SK-N-SH treated with all-trans-retinoic acid at 6 μM for 48 hours (cell line): ENCODE measurements at regions not wholly inside any gene's neighbourhood (a gene's known extent, or its start where the extent isn't known, plus 50 kb on each side); places are given as distances from the start of the nearest gene placed in this dataset.

Experiments used
- ARNTL ChIP-seq: fragments of 450-650 bp; formaldehyde crosslinking; IDR thresholded peaks from 2 replicates; pipeline ENCODE4 v1.5.0; 2020; ENCODE audit warnings: low read depth, mild to moderate bottlenecking, moderate library complexity, borderline replicate concordance
- CSDC2 ChIP-seq: fragments of 250-450 bp; sonication (Bioruptor Pico); IDR thresholded peaks from 2 replicates; pipeline ENCODE4 v1.5.0; 2020; ENCODE audit warnings: mild to moderate bottlenecking, moderate library complexity
- TOX ChIP-seq: fragments of 250-450 bp; sonication (Bioruptor Pico); IDR thresholded peaks from 2 replicates; pipeline ENCODE4 v1.8.0; 2021; ENCODE audit warnings: mild to moderate bottlenecking, moderate library complexity, borderline replicate concordance
- ZFP3 ChIP-seq: fragments of 250-450 bp; sonication (Bioruptor Pico); IDR thresholded peaks from 2 replicates; pipeline ENCODE4 v1.5.0; 2020; ENCODE audit warnings: mild to moderate bottlenecking, moderate library complexity
- TF ChIP-seq, protein P1 (sequence below): fragments of 250-450 bp; sonication (Bioruptor Pico); IDR thresholded peaks from 2 replicates; pipeline ENCODE4 v1.8.0; 2020; ENCODE audit warnings: mild to moderate bottlenecking, moderate library complexity, borderline replicate concordance

DNA sequence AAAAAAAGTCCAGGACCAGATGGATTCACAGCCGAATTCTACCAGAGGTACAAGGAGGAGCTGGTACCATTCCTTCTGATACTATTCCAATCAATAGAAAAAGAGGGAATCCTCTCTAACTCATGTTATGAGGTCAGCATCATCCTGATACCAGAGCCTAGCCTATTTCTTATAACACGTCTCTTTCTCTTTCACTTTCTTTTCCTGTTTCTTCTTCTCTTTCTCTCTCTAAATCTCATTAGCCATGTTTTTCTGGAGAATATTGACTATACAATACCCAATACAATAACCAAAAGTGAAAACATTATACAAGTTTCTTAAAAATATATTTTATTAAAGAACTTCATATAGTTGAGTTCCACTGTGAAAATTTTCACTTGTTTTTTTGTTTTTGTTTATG lies 1154.9 kb upstream of the PCDH7 start:
- no peak for TF ChIP-seq TOX
- no peak for TF ChIP-seq ARNTL
- TF ChIP-seq, protein P1, sequence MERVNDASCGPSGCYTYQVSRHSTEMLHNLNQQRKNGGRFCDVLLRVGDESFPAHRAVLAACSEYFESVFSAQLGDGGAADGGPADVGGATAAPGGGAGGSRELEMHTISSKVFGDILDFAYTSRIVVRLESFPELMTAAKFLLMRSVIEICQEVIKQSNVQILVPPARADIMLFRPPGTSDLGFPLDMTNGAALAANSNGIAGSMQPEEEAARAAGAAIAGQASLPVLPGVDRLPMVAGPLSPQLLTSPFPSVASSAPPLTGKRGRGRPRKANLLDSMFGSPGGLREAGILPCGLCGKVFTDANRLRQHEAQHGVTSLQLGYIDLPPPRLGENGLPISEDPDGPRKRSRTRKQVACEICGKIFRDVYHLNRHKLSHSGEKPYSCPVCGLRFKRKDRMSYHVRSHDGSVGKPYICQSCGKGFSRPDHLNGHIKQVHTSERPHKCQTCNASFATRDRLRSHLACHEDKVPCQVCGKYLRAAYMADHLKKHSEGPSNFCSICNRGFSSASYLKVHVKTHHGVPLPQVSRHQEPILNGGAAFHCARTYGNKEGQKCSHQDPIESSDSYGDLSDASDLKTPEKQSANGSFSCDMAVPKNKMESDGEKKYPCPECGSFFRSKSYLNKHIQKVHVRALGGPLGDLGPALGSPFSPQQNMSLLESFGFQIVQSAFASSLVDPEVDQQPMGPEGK (CRISPR knock-in tag): no peak
- no peak for TF ChIP-seq CSDC2 (CRISPR knock-in tag)
- no peak for TF ChIP-seq ZFP3 (CRISPR knock-in tag)
